ENCODE measurements at regions not wholly inside any gene's neighbourhood (a gene's known extent, or its start where the extent isn't known, plus 50 kb on each side); places are given as distances from the start of the nearest gene placed in this dataset.

DNA sequence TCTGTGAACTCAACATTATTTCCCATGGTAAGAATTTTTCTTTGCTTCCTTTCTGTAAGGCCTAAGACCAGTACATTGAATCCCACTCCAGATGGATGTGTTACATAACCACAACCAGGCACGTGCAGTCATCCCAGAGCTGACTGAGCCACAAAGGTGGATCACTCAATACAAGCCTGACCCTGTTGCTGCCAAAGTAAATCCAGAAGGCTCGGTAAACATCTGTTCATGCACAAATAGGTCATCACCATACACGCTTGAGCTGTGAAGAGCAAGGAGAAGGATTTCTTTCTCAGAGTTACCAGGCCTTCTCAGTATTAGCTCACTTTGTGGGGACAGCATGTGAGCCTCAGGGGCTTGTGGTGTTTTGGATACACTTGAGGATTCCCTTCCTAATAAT, 791.4 kb upstream of the FANCL start:
- H3K9me3 Mint-ChIP-seq (ENCODE audit: unreplicated experiment): no peaks in the 10 kb centered on the region
- no peak for DNase-seq (ENCODE audit: low spot score)
- H3K27ac Mint-ChIP-seq (ENCODE audit: unreplicated experiment): no peak overlapping the region
- H3K27me3 Mint-ChIP-seq (ENCODE audit: unreplicated experiment): no peaks in the 10 kb centered on the region
- TF ChIP-seq, protein P1, sequence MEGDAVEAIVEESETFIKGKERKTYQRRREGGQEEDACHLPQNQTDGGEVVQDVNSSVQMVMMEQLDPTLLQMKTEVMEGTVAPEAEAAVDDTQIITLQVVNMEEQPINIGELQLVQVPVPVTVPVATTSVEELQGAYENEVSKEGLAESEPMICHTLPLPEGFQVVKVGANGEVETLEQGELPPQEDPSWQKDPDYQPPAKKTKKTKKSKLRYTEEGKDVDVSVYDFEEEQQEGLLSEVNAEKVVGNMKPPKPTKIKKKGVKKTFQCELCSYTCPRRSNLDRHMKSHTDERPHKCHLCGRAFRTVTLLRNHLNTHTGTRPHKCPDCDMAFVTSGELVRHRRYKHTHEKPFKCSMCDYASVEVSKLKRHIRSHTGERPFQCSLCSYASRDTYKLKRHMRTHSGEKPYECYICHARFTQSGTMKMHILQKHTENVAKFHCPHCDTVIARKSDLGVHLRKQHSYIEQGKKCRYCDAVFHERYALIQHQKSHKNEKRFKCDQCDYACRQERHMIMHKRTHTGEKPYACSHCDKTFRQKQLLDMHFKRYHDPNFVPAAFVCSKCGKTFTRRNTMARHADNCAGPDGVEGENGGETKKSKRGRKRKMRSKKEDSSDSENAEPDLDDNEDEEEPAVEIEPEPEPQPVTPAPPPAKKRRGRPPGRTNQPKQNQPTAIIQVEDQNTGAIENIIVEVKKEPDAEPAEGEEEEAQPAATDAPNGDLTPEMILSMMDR (IDR thresholded peaks at IDR 0.05; ENCODE audit: unreplicated experiment): no peak
- no peak overlapping the region for H3K4me3 Mint-ChIP-seq (ENCODE audit: unreplicated experiment)
- no peaks in the 10 kb centered on the region for H3K4me1 Mint-ChIP-seq (ENCODE audit: unreplicated experiment)
- H3K36me3 Mint-ChIP-seq (ENCODE audit: low read depth, unreplicated experiment): no peaks in the 10 kb centered on the region

DNA sequence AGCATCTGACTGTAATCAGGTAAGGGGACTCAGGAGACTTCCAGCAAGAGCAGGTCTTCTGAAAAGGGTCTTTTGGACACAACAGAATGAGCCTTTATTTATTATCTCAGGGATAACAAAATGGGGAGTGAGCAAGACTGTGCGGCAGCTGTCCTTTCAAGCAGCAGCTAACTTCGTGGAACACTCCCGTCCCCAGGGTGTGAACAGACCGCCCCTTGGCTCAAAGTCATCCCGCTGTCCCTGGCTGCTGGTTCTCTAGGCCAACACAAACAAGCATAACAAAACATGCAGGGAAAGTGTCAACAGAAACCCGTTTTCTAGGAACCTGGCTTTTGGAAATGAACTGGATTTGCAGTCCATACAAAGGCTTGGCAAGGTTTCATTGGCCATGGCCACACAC, 787.9 kb upstream of the FANCL start:
- Mint-ChIP-seq H3K27ac (ENCODE audit: unreplicated experiment) (no peak overlapping the region), H3K4me3 (ENCODE audit: unreplicated experiment) (no peak overlapping the region), H3K9me3 (ENCODE audit: unreplicated experiment) (no peaks in the 10 kb centered on the region), H3K4me1 (ENCODE audit: unreplicated experiment) (no peaks in the 10 kb centered on the region), H3K36me3 (ENCODE audit: low read depth, unreplicated experiment) (no peaks in the 10 kb centered on the region), H3K27me3 (ENCODE audit: unreplicated experiment) (no peaks in the 10 kb centered on the region)
- DNase-seq (ENCODE audit: low spot score): no peak
- TF ChIP-seq, protein P1 (IDR thresholded peaks at IDR 0.05; ENCODE audit: unreplicated experiment): no peak

DNA sequence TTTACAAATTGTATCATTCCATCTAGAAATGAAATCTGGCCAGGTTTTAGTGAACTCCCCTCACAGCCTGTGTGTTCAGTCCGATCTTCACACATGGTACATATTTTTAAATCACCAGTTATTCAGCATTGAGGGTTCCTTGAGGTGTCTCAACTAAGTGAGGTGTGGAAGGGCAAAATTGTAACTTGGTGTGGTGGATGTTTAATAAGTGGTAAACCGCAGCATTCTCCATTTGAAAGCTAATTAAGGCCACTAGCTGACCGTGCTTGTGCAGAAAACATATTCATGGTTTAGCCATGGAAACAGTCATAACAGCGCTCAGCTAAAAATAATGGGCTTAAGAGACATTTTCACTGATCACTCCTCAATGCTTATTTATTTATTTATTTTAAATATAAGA, 786.2 kb upstream of the FANCL start:
- no peak for DNase-seq (ENCODE audit: low spot score)
- Mint-ChIP-seq H3K4me3 (ENCODE audit: unreplicated experiment) (no peak overlapping the region), H3K27me3 (ENCODE audit: unreplicated experiment) (no peaks in the 10 kb centered on the region), H3K27ac (ENCODE audit: unreplicated experiment) (no peak overlapping the region), H3K36me3 (ENCODE audit: low read depth, unreplicated experiment) (no peaks in the 10 kb centered on the region), H3K4me1 (ENCODE audit: unreplicated experiment) (no peaks in the 10 kb centered on the region), H3K9me3 (ENCODE audit: unreplicated experiment) (no peaks in the 10 kb centered on the region)
- TF ChIP-seq, protein P1 (IDR thresholded peaks at IDR 0.05; ENCODE audit: unreplicated experiment): no peak

DNA sequence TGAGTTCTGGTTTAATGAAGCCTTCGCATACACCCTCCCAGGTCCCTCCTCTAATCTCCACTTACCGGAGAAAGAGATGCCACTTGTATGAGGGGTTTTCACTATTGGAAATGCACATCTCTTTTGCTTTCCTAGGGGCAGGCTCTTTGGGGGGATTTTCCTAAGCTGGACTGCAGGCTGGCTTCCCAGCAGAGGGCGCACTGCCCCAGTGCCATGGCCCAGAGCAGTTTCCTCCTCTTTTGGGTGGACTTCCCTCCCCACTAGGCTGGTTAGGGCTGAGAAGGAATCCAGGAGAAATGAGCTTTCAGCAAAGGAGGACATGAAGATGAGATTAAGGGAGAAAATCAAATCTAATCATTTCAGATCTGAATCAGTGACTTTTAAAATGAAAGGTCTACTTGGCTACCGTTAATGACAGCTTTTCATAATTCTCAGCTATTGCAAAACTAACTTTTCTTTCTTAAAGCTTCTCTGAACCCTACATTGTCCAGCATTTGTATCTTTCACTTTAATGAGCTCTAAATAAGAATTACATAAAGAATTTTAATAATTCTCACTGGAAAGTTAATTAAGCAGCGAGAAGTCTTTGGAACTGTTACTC, 784.1 kb upstream of the FANCL start:
- TF ChIP-seq, protein P1 (IDR thresholded peaks at IDR 0.05; ENCODE audit: unreplicated experiment): peak; percentile 69
- Mint-ChIP-seq H3K4me1 (ENCODE audit: unreplicated experiment) (no peaks in the 10 kb centered on the region), H3K4me3 (ENCODE audit: unreplicated experiment) (no peak overlapping the region), H3K9me3 (ENCODE audit: unreplicated experiment) (no peaks in the 10 kb centered on the region), H3K36me3 (ENCODE audit: low read depth, unreplicated experiment) (no peaks in the 10 kb centered on the region), H3K27me3 (ENCODE audit: unreplicated experiment) (no peaks in the 10 kb centered on the region), H3K27ac (ENCODE audit: unreplicated experiment) (no peak overlapping the region)
- peak; percentile 76 for DNase-seq (ENCODE audit: low spot score)

- no peak for DNase-seq (ENCODE audit: low spot score)
- no peaks in the 10 kb centered on the region for H3K36me3 Mint-ChIP-seq (ENCODE audit: low read depth, unreplicated experiment)
- TF ChIP-seq, protein P1 (IDR thresholded peaks at IDR 0.05; ENCODE audit: unreplicated experiment): no peak
- H3K27ac Mint-ChIP-seq (ENCODE audit: unreplicated experiment): no peak overlapping the region
- H3K4me1 Mint-ChIP-seq (ENCODE audit: unreplicated experiment): no peaks in the 10 kb centered on the region
- H3K27me3 Mint-ChIP-seq (ENCODE audit: unreplicated experiment): no peaks in the 10 kb centered on the region
- H3K9me3 Mint-ChIP-seq (ENCODE audit: unreplicated experiment): no peaks in the 10 kb centered on the region
- H3K4me3 Mint-ChIP-seq (ENCODE audit: unreplicated experiment): no peak overlapping the region
These were observed 780.7 kb upstream of the FANCL start for GRCh38 chr2:59021786-59022185.
